ENCODE measurements at regions not wholly inside any gene's neighbourhood (a gene's known extent, or its start where the extent isn't known, plus 50 kb on each side); places are given as distances from the start of the nearest gene placed in this dataset.
"Not testable (repeated sequence)": the region's sequence is repeated elsewhere in the genome, so short reads cannot be mapped to it uniquely, and the experiment has no call there.

GRCh38 chr2:89969190-89969589 lies 1277.7 kb downstream of the RPIA start:
- TF ChIP-seq, protein P1, sequence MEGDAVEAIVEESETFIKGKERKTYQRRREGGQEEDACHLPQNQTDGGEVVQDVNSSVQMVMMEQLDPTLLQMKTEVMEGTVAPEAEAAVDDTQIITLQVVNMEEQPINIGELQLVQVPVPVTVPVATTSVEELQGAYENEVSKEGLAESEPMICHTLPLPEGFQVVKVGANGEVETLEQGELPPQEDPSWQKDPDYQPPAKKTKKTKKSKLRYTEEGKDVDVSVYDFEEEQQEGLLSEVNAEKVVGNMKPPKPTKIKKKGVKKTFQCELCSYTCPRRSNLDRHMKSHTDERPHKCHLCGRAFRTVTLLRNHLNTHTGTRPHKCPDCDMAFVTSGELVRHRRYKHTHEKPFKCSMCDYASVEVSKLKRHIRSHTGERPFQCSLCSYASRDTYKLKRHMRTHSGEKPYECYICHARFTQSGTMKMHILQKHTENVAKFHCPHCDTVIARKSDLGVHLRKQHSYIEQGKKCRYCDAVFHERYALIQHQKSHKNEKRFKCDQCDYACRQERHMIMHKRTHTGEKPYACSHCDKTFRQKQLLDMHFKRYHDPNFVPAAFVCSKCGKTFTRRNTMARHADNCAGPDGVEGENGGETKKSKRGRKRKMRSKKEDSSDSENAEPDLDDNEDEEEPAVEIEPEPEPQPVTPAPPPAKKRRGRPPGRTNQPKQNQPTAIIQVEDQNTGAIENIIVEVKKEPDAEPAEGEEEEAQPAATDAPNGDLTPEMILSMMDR (IDR thresholded peaks at IDR 0.05) = not testable (repeated sequence)
- not testable (repeated sequence) for TF ChIP-seq POLR2A (IDR thresholded peaks at IDR 0.05)

Measured in adrenal gland (tissue), 5 donors.